RWPE2 (cell line): ENCODE measurements at regions not wholly inside any gene's neighbourhood (a gene's known extent, or its start where the extent isn't known, plus 50 kb on each side); places are given as distances from the start of the nearest gene placed in this dataset.

Source experiments
- ATAC-seq: fragments of 200-7000 bp; cut with Tn5 transposase; 3 replicates; pipeline ENCODE4 v1.9.1; 2021; ENCODE audit warnings: low read depth
- DNase-seq: peaks from one replicate; pipeline ENCODE4 v3.0.0-alpha.2; 2020; ENCODE audit warnings: low spot score
- H3K27ac ChIP-seq: fragments of 450-650 bp; 2 replicates; pipeline ENCODE4 v1.5.1; 2017; ENCODE audit warnings: mild to moderate bottlenecking; ENCODE audit not compliant: poor library complexity, severe bottlenecking
- H3K27me3 ChIP-seq: fragments of 250-450 bp; sonication (Bioruptor Pico); 2 replicates; pipeline ENCODE4 v1.5.1; 2021; ENCODE audit warnings: mild to moderate bottlenecking, moderate library complexity; ENCODE audit not compliant: insufficient read depth, poor library complexity, severe bottlenecking
- H3K36me3 ChIP-seq: fragments of 250-450 bp; sonication (Bioruptor Pico); 2 replicates; pipeline ENCODE4 v1.5.1; 2020; ENCODE audit warnings: low read depth, mild to moderate bottlenecking, moderate library complexity
- H3K4me1 ChIP-seq: fragments of 250-450 bp; sonication (Bioruptor Pico); 2 replicates; pipeline ENCODE4 v1.5.1; 2021; ENCODE audit warnings: mild to moderate bottlenecking, moderate library complexity; ENCODE audit not compliant: insufficient read depth, poor library complexity, severe bottlenecking
- H3K4me3 ChIP-seq: fragments of 250-450 bp; sonication (Bioruptor Pico); 2 replicates; pipeline ENCODE4 v1.5.1; 2021; ENCODE audit warnings: mild to moderate bottlenecking, moderate library complexity; ENCODE audit not compliant: severe bottlenecking
- H3K9me3 ChIP-seq: fragments of 250-450 bp; sonication (Bioruptor Pico); 2 replicates; pipeline ENCODE4 v1.5.1; 2021; ENCODE audit warnings: mild to moderate bottlenecking, moderate library complexity; ENCODE audit not compliant: severe bottlenecking
- CTCF ChIP-seq: fragments of 450-650 bp; IDR thresholded peaks from one replicate; pipeline ENCODE4 v1.5.1; 2017; ENCODE audit warnings: mild to moderate bottlenecking, moderate library complexity; ENCODE audit not compliant: poor library complexity, severe bottlenecking

GRCh38 chr2:88248280-88248828 is 78.2 kb downstream of the THNSL2 start:
- Histone ChIP-seq H3K27me3 (peaks cover 8% of the 10 kb centered on the region), H3K27ac (no peak overlapping the region), H3K9me3 (no peaks in the 10 kb centered on the region), H3K36me3 (no peaks in the 10 kb centered on the region), H3K4me3 (no peak overlapping the region), H3K4me1 (no peaks in the 10 kb centered on the region)
- no peak for TF ChIP-seq CTCF
- DNase-seq (no peak), ATAC-seq (no peak)

- no peaks in the 10 kb centered on the region for H3K36me3 ChIP-seq
- H3K9me3 ChIP-seq = no peaks in the 10 kb centered on the region
- no peaks in the 10 kb centered on the region for H3K4me1 ChIP-seq
- H3K27me3 ChIP-seq = peaks cover 8% of the 10 kb centered on the region
- H3K27ac ChIP-seq = no peak overlapping the region
- H3K4me3 ChIP-seq = no peak overlapping the region
- no peak for TF ChIP-seq CTCF
- ATAC-seq (no peak), DNase-seq (no peak)
Measured at GRCh38 chr2:88247531-88247930, 77.4 kb downstream of the THNSL2 start.

GRCh38 chr2:88245109-88245508 is 75.0 kb downstream of the THNSL2 start:
- H3K4me3 ChIP-seq = no peak overlapping the region
- H3K27me3 ChIP-seq = no peaks in the 10 kb centered on the region
- TF ChIP-seq CTCF = no peak
- no peak for ATAC-seq
- no peaks in the 10 kb centered on the region for H3K36me3 ChIP-seq
- no peak overlapping the region for H3K27ac ChIP-seq
- H3K9me3 ChIP-seq = no peaks in the 10 kb centered on the region
- H3K4me1 ChIP-seq = no peaks in the 10 kb centered on the region
- no peak for DNase-seq

- H3K4me1 ChIP-seq = no peaks in the 10 kb centered on the region
- H3K4me3 ChIP-seq = no peak overlapping the region
- no peak for TF ChIP-seq CTCF
- no peaks in the 10 kb centered on the region for H3K27me3 ChIP-seq
- H3K9me3 ChIP-seq = no peaks in the 10 kb centered on the region
- DNase-seq = no peak
- ATAC-seq = no peak
- no peaks in the 10 kb centered on the region for H3K36me3 ChIP-seq
- H3K27ac ChIP-seq = no peak overlapping the region
Measured at GRCh38 chr2:88239781-88240180, 69.6 kb downstream of the THNSL2 start.

- no peak overlapping the region for H3K27ac ChIP-seq
- DNase-seq (no peak), ATAC-seq (no peak)
- H3K4me3 ChIP-seq = no peak overlapping the region
- H3K36me3 ChIP-seq = no peaks in the 10 kb centered on the region
- no peaks in the 10 kb centered on the region for H3K4me1 ChIP-seq
- no peak for TF ChIP-seq CTCF
- H3K9me3 ChIP-seq = no peaks in the 10 kb centered on the region
- no peaks in the 10 kb centered on the region for H3K27me3 ChIP-seq
Measured at GRCh38 chr2:88236666-88237065, 66.5 kb downstream of the THNSL2 start.
